Glutamatergic neuron (in vitro differentiated cells): ENCODE measurements at regions not wholly inside any gene's neighbourhood (a gene's known extent, or its start where the extent isn't known, plus 50 kb on each side); places are given as distances from the start of the nearest gene placed in this dataset.

Experiments used
- DNase-seq: peaks from one replicate; pipeline ENCODE4 v3.0.0; 2022
- H3K27ac Mint-ChIP-seq: one replicate; pipeline ENCODE4 v1.8.0; 2020; ENCODE audit warnings: mild to moderate bottlenecking, mixed read lengths, inconsistent platforms; ENCODE audit not compliant: unreplicated experiment
- H3K27me3 Mint-ChIP-seq: one replicate; pipeline ENCODE4 v1.8.0; 2020; ENCODE audit warnings: mild to moderate bottlenecking, moderate library complexity, mixed read lengths, inconsistent platforms; ENCODE audit not compliant: unreplicated experiment
- H3K36me3 Mint-ChIP-seq: one replicate; pipeline ENCODE4 v1.8.0; 2020; ENCODE audit warnings: mild to moderate bottlenecking, mixed read lengths, inconsistent platforms; ENCODE audit not compliant: unreplicated experiment
- H3K4me1 Mint-ChIP-seq: one replicate; pipeline ENCODE4 v1.8.0; 2020; ENCODE audit warnings: mild to moderate bottlenecking, low read depth, mixed read lengths, inconsistent platforms; ENCODE audit not compliant: unreplicated experiment
- H3K4me3 Mint-ChIP-seq: one replicate; pipeline ENCODE4 v1.8.0; 2020; ENCODE audit warnings: mild to moderate bottlenecking, mixed read lengths, inconsistent platforms; ENCODE audit not compliant: unreplicated experiment
- H3K9me3 Mint-ChIP-seq: one replicate; pipeline ENCODE4 v1.8.0; 2020; ENCODE audit warnings: mild to moderate bottlenecking, moderate library complexity, mixed read lengths, inconsistent platforms; ENCODE audit not compliant: unreplicated experiment
- CTCF ChIP-seq: fragments of 200-600 bp; sonication (generic); IDR thresholded peaks from one replicate; pipeline ENCODE4 v1.5.0; 2021; ENCODE audit not compliant: partially characterized antibody, unreplicated experiment

DNA sequence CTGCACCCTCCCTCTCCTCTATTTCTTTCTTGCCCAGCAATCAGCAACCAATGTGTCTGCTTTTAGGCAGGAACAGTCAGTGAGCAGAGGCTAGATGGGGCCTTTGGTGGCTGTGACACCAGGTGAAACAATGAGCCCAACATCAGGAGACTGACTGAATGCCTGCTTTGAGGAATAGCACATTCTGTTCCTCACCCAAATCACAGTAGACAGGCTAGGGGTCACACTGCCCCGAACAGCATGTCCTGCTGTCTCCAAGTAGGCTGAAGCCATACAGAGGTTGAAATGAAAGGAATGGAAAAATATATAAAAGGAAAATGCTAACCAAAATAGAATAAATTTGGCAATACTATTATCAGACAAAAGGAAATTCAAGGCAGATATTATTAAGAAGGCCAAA, 122.5 kb upstream of the GDNF start:
- DNase-seq = no peak
- H3K4me1 Mint-ChIP-seq = no peaks in the 10 kb centered on the region
- H3K4me3 Mint-ChIP-seq = no peak overlapping the region
- peaks cover 9% of the 10 kb centered on the region for H3K36me3 Mint-ChIP-seq
- no peaks in the 10 kb centered on the region for H3K27me3 Mint-ChIP-seq
- TF ChIP-seq CTCF = no peak
- H3K9me3 Mint-ChIP-seq = peaks cover 4% of the 10 kb centered on the region
- no peak overlapping the region for H3K27ac Mint-ChIP-seq

DNA sequence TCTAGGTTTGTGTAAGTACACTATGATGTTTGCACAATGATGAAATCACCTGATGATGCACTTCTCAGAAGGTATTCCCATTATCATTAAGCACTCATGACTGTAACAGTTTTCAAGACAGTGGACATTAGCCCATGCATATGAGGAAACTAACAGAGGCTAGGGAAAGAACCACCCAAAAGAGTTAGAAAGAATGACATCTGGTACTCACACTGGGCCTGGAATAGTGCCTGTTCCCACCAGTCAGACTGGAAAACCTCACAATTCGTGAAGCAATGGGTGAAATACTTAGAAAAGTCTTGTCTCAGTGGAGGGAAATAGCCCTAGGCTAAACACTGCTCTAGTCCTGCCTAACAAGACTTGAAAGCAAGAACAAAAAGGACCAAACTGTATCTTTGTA, 117.4 kb upstream of the GDNF start:
- H3K27ac Mint-ChIP-seq = no peak overlapping the region
- H3K9me3 Mint-ChIP-seq = peaks cover 2% of the 10 kb centered on the region
- no peak overlapping the region for H3K4me3 Mint-ChIP-seq
- H3K36me3 Mint-ChIP-seq = peaks cover 9% of the 10 kb centered on the region
- no peak for TF ChIP-seq CTCF
- H3K4me1 Mint-ChIP-seq = no peaks in the 10 kb centered on the region
- H3K27me3 Mint-ChIP-seq = no peaks in the 10 kb centered on the region
- no peak for DNase-seq

DNA sequence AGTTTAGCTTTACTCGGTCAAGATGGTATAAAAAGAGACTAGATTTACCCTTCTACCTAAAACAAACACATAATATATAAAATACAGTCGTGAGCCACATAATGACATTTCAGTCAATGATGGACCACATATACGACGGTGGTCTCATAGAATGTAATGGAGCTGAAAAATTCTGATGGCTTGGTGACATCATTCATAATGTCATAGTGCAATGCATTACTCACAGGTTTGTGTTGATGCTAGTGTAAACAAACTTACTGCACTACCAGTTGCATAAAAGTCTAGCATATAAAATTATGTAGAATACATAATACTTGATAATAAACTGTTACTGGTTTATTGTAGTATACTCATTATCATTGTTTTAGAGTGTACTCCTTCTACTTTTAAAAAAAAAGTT, 115.9 kb upstream of the GDNF start:
- H3K4me3 Mint-ChIP-seq = no peak overlapping the region
- H3K27ac Mint-ChIP-seq = no peak overlapping the region
- no peak for DNase-seq
- H3K9me3 Mint-ChIP-seq = peaks cover 2% of the 10 kb centered on the region
- no peaks in the 10 kb centered on the region for H3K4me1 Mint-ChIP-seq
- H3K36me3 Mint-ChIP-seq = peaks cover 9% of the 10 kb centered on the region
- no peaks in the 10 kb centered on the region for H3K27me3 Mint-ChIP-seq
- no peak for TF ChIP-seq CTCF

GRCh38 chr5:37954561-37954960, 114.7 kb upstream of the GDNF start:
- H3K4me3 Mint-ChIP-seq = no peak overlapping the region
- TF ChIP-seq CTCF = no peak
- no peaks in the 10 kb centered on the region for H3K4me1 Mint-ChIP-seq
- H3K9me3 Mint-ChIP-seq = peaks cover under 1% of the 10 kb centered on the region
- DNase-seq = no peak
- peaks cover 9% of the 10 kb centered on the region for H3K36me3 Mint-ChIP-seq
- H3K27me3 Mint-ChIP-seq = no peaks in the 10 kb centered on the region
- H3K27ac Mint-ChIP-seq = no peak overlapping the region

DNA sequence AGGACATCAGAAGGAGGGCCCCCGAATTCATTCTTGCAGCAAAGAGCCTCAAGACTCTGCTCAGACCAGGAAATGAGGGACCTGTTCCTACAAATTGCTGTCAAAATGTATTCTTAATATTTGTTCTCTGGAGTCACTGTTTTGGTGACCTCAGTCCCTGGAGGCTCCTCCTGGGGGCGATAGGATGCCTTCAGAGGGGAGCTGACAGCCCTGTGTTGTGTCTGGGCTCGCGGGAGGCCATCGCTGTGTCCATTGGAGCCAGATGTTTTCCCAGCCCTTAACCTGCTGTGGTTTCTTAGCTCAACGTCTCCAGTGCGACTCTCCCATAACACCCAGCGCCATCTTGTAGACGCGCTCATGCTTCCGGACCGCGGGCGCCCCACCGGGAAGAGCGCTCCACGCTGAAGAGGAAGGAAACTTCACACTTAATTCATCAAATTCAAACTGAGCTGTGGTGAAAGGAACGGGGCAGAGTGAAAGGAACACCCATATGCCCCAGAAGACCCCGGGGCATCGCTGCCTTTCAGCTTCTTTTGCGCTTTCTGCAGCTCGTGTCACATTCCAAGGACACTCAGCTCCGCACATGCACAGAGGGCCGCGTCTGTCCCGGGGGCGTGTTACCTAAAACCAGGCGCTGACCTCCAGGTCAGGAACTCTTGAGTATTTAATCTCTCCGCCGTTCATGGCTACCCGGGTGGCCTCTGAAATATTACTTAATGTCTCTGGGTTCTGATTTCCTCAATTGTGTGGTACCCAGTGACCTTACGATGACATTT, 112.3 kb upstream of the GDNF start:
- no peak for DNase-seq

More for the DNA sequence above, 112.3 kb upstream of the GDNF start:
- no peaks in the 10 kb centered on the region for H3K9me3 Mint-ChIP-seq
- H3K4me1 Mint-ChIP-seq = no peaks in the 10 kb centered on the region
- no peak overlapping the region for H3K27ac Mint-ChIP-seq
- no peaks in the 10 kb centered on the region for H3K36me3 Mint-ChIP-seq
- peaks cover 1% of the 10 kb centered on the region for H3K27me3 Mint-ChIP-seq
- no peak overlapping the region for H3K4me3 Mint-ChIP-seq
- no peak for TF ChIP-seq CTCF
